Large intestine (tissue), 3 donors: ENCODE measurements at regions not wholly inside any gene's neighbourhood (a gene's known extent, or its start where the extent isn't known, plus 50 kb on each side); places are given as distances from the start of the nearest gene placed in this dataset.

Experiments
- DNase-seq, 2 donors: peaks; one replicate each; pipeline versions ENCODE4 v3.0.0 to v3.0.0-alpha.2; 2013
- H3K27ac ChIP-seq: one replicate; pipeline ENCODE4 v1.5.1; 2013; ENCODE audit warnings: low read length
- H3K27me3 ChIP-seq: 2 replicates; pipeline ENCODE4 v1.6.1; 2013; ENCODE audit warnings: low read length; ENCODE audit not compliant: control insufficient read depth, insufficient read depth
- H3K36me3 ChIP-seq: 2 replicates; pipeline ENCODE4 v1.6.1; 2013; ENCODE audit warnings: low read length; ENCODE audit not compliant: control insufficient read depth, insufficient read depth
- H3K4me1 ChIP-seq: one replicate; pipeline ENCODE4 v1.6.1; 2013; ENCODE audit warnings: low read length; ENCODE audit not compliant: control insufficient read depth, insufficient read depth
- H3K4me3 ChIP-seq: one replicate; pipeline ENCODE4 v1.5.1; 2013; ENCODE audit warnings: low read length
- H3K9me3 ChIP-seq: one replicate; pipeline ENCODE4 v1.6.1; 2013; ENCODE audit warnings: mild to moderate bottlenecking, low read depth, low read length, moderate library complexity; ENCODE audit not compliant: control insufficient read depth
- WGBS: methylation state at CpG from one replicate; pipeline ENCODE4 v1.1.5; 2013; ENCODE audit warnings: low lambda C conversion rate; ENCODE audit not compliant: insufficient coverage; 5-methylcytosine and 5-hydroxymethylcytosine counted together

GRCh38 chr2:237256887-237257286 is 157.1 kb downstream of the COL6A3 start:
- no peaks in the 10 kb centered on the region for H3K9me3 ChIP-seq
- no peaks in the 10 kb centered on the region for H3K36me3 ChIP-seq
- DNase-seq = peak in 1 of 2 donors; percentile 53
- 20% methylated on average over 1 of the region's 4 CpGs for WGBS
- no peak overlapping the region for H3K27ac ChIP-seq
- peaks cover 32% of the 10 kb centered on the region for H3K4me1 ChIP-seq
- H3K27me3 ChIP-seq = no peaks in the 10 kb centered on the region
- H3K4me3 ChIP-seq = no peak overlapping the region

GRCh38 chr2:237257471-237257951 is 156.5 kb downstream of the COL6A3 start:
- Histone ChIP-seq H3K4me1 (peaks cover 29% of the 10 kb centered on the region), H3K27ac (no peak overlapping the region), H3K27me3 (no peaks in the 10 kb centered on the region), H3K36me3 (no peaks in the 10 kb centered on the region), H3K9me3 (no peaks in the 10 kb centered on the region), H3K4me3 (no peak overlapping the region)
- 69% methylated on average over 2 of the region's 10 CpGs for WGBS
- DNase-seq = no peak

GRCh38 chr2:237258116-237258515 is 155.8 kb downstream of the COL6A3 start:
- 76% methylated on average over 2 of the region's 7 CpGs for WGBS
- H3K4me3 ChIP-seq = no peak overlapping the region
- no peaks in the 10 kb centered on the region for H3K36me3 ChIP-seq
- H3K9me3 ChIP-seq = no peaks in the 10 kb centered on the region
- H3K27ac ChIP-seq = no peak overlapping the region
- DNase-seq = no peak
- peaks cover 23% of the 10 kb centered on the region for H3K4me1 ChIP-seq
- H3K27me3 ChIP-seq = no peaks in the 10 kb centered on the region

DNA sequence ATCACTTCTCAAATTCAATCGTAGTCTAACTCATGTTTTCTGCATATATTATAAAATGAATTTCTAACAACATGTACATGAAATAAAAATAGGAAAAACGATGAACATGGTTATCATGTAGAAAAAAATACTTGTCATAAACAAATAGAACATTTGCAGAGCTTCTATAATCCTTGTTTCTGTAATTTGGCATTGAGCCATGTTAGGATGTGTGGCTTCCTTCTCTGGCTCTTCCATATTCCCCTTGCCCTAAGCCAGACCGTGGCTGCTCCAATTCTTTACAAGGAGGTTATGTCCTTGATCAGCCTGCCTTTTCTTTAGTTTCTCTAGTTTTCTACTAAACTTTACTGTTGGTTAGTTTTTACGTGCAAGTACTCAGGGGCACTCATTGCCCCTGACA is 155.3 kb downstream of the COL6A3 start:
- no peaks in the 10 kb centered on the region for H3K36me3 ChIP-seq
- no peak for DNase-seq
- 67% methylated on average over 1 of the region's 4 CpGs for WGBS
- no peaks in the 10 kb centered on the region for H3K9me3 ChIP-seq
- no peak overlapping the region for H3K27ac ChIP-seq
- no peaks in the 10 kb centered on the region for H3K27me3 ChIP-seq
- peaks cover 23% of the 10 kb centered on the region for H3K4me1 ChIP-seq
- H3K4me3 ChIP-seq = no peak overlapping the region

DNA sequence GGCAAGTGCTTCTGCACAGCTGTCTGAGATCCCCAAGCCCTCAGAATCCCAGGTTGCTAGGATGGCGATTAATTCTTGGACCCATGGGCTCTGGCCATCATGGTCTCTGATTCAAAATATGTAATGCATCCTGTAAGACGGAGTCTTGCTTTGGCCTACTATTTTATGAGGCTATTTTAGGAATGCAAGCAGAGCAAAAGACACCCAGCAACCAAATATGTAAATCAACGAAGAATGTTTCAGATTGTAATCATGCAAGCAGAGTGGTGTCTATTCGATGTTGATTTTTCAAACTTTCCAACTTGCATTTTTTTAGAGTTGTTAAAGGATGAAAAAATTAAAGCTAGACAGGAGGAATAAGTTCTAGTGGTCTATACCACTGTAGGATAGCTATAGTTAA is 154.8 kb downstream of the COL6A3 start:
- no peak for DNase-seq
- Histone ChIP-seq H3K27ac (no peak overlapping the region), H3K4me3 (no peak overlapping the region), H3K27me3 (no peaks in the 10 kb centered on the region), H3K4me1 (peaks cover 23% of the 10 kb centered on the region), H3K36me3 (no peaks in the 10 kb centered on the region), H3K9me3 (no peaks in the 10 kb centered on the region)
- WGBS = 60% methylated on average over 2 of the region's 4 CpGs

DNA sequence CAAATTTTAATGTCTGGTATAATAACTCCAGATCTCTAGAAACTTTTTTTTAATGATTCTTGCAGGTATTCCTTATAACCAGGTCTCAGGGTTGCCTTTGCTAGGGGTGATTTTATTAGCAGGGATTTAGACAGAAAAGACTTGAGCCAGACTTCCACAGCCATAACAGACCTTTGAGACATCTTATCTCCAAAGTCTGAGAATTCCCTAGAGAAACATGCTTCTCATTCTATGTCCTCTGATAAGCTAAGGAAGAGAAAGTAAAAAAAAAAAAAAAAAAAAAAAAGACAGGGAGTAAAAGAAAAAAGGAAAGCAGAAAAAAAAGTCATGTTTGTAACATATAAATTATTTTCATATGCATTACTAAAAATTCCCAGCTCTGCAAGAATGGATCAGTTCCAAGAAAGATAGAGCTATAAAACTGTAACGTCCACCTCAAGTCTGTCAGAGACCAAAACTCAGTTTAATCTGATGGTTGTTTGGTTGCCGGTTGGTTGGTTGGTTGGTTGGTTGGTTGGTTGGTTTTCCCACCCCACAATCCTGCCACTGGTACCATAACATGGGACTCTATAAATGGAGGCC is 153.8 kb downstream of the COL6A3 start:
- 20% methylated on average over 1 of the region's 2 CpGs for WGBS
- no peak overlapping the region for H3K27ac ChIP-seq
- DNase-seq = peak; percentile 66 to 80

GRCh38 chr2:237260686-237261085 is 153.3 kb downstream of the COL6A3 start:
- Histone ChIP-seq H3K27ac (no peak overlapping the region), H3K4me3 (no peak overlapping the region), H3K4me1 (peaks cover 23% of the 10 kb centered on the region), H3K9me3 (no peaks in the 10 kb centered on the region), H3K36me3 (no peaks in the 10 kb centered on the region), H3K27me3 (no peaks in the 10 kb centered on the region)
- 83% methylated on average over 1 of the region's 4 CpGs for WGBS
- peak; percentile 57 to 81 for DNase-seq

More for the DNA sequence above, 153.8 kb downstream of the COL6A3 start:
- Histone ChIP-seq H3K9me3 (no peaks in the 10 kb centered on the region), H3K4me3 (no peak overlapping the region), H3K27me3 (no peaks in the 10 kb centered on the region), H3K4me1 (peaks cover 23% of the 10 kb centered on the region), H3K36me3 (no peaks in the 10 kb centered on the region)

DNA sequence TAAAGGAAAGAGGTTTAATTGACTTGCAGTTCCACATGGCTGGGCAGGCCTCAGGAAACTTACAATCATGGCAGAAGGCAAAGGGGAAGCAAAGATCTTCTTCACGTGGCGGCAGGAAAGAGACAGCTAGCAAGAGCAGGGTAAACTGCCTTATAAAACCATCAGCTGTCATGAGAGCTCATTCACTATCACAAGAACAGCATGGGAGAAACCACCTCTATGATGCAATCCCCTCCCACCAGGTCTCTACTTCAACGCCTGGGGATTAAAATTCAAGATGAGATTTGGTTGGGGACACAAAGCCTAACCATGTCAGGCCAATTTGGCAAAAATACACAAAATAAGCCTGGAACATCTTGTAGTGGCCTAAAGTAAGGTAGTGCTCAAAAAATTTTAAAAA is 152.6 kb downstream of the COL6A3 start:
- 67% methylated on average over 1 of the region's 3 CpGs for WGBS
- no peak overlapping the region for H3K27ac ChIP-seq
- peak in 1 of 2 donors; percentile 61 for DNase-seq
- H3K27me3 ChIP-seq = no peaks in the 10 kb centered on the region
- no peak overlapping the region for H3K4me3 ChIP-seq
- no peaks in the 10 kb centered on the region for H3K36me3 ChIP-seq
- no peaks in the 10 kb centered on the region for H3K9me3 ChIP-seq
- H3K4me1 ChIP-seq = peaks cover 23% of the 10 kb centered on the region

- no peak for DNase-seq
- Histone ChIP-seq H3K9me3 (no peaks in the 10 kb centered on the region), H3K4me1 (peaks cover 16% of the 10 kb centered on the region), H3K4me3 (no peak overlapping the region), H3K27ac (no peak overlapping the region), H3K27me3 (no peaks in the 10 kb centered on the region), H3K36me3 (no peaks in the 10 kb centered on the region)
- 100% methylated on average over 1 of the region's 10 CpGs for WGBS
Measured at GRCh38 chr2:237262838-237263771, 150.9 kb downstream of the COL6A3 start.

GRCh38 chr2:237264480-237265219 is 149.3 kb downstream of the COL6A3 start:
- WGBS = 63% methylated on average over 1 of the region's 18 CpGs
- H3K4me3 ChIP-seq = no peak overlapping the region
- no peak for DNase-seq
- peaks cover 10% of the 10 kb centered on the region for H3K4me1 ChIP-seq
- no peaks in the 10 kb centered on the region for H3K9me3 ChIP-seq
- no peaks in the 10 kb centered on the region for H3K27me3 ChIP-seq
- H3K36me3 ChIP-seq = no peaks in the 10 kb centered on the region
- no peak overlapping the region for H3K27ac ChIP-seq
